BJ (cell line): ENCODE measurements at regions not wholly inside any gene's neighbourhood (a gene's known extent, or its start where the extent isn't known, plus 50 kb on each side); places are given as distances from the start of the nearest gene placed in this dataset.

Experiments
- CTCF ChIA-PET: fragments of 350-600 bp; formaldehyde crosslinking; extraction: SDS; loops from one replicate; lab custom pipeline; 2021; ENCODE audit warnings: antibody characterized with exemption, inconsistent platforms; lab: Yijun Ruan, JAX
- POLR2A ChIA-PET: fragments of 300-600 bp; sonication (Branson Sonifier 250); formaldehyde crosslinking; extraction: SDS; loops from one replicate; lab custom pipeline; 2021; ENCODE audit warnings: antibody characterized with exemption; lab: Charles Lee
- DNase-seq: peaks from one replicate; pipeline ENCODE4 v3.0.0-alpha.2; 2011; ENCODE audit warnings: low read depth
- H3K27me3 ChIP-seq: 2 replicates; pipeline ENCODE4 v1.6.0; 2011; ENCODE audit warnings: low read length; ENCODE audit not compliant: control insufficient read depth, insufficient read depth
- H3K36me3 ChIP-seq: 2 replicates; pipeline ENCODE4 v1.5.1; 2011; ENCODE audit warnings: low read length; ENCODE audit not compliant: control insufficient read depth, insufficient read depth
- H3K4me3 ChIP-seq: 2 replicates; pipeline ENCODE4 v1.5.1; 2011; ENCODE audit warnings: low read depth, mild to moderate bottlenecking, control low read depth, low read length
- CTCF ChIP-seq: IDR thresholded peaks from 2 replicates; pipeline ENCODE4 v1.5.1; 2011; ENCODE audit warnings: low read depth, mild to moderate bottlenecking, control low read depth, inconsistent platforms, low read length, moderate library complexity; ENCODE audit not compliant: insufficient read depth

- Histone ChIP-seq H3K27me3 (peaks cover 8% of the 10 kb centered on the region), H3K4me3 (no peak overlapping the region), H3K36me3 (no peaks in the 10 kb centered on the region)
- no peak for DNase-seq
- no peak for TF ChIP-seq CTCF
- CTCF ChIA-PET, result no interaction called here
- POLR2A ChIA-PET, result no interaction called here
Observed at GRCh38 chr16:48452991-48453760, 68.0 kb upstream of the SIAH1 start.

- DNase-seq, result no peak
- CTCF ChIA-PET, result no interaction called here
- POLR2A ChIA-PET, result no interaction called here
- Histone ChIP-seq H3K4me3 (no peak overlapping the region), H3K27me3 (peaks cover 8% of the 10 kb centered on the region), H3K36me3 (no peaks in the 10 kb centered on the region)
- TF ChIP-seq CTCF, result no peak
Observed at GRCh38 chr16:48451323-48451722, 66.1 kb upstream of the SIAH1 start.

- no peaks in the 10 kb centered on the region for H3K36me3 ChIP-seq
- TF ChIP-seq CTCF, result no peak
- ChIA-PET CTCF (no interaction called here), POLR2A (interaction anchor here (0.6 kb wide), 1 partner anchor 173 kb away, joined by 3 read pairs; no protein-coding TSS in a partner anchor)
- H3K27me3 ChIP-seq, result peaks cover 4% of the 10 kb centered on the region; the same call in 1 of the 2 replicates
- no peak for DNase-seq
- H3K4me3 ChIP-seq, result no peak overlapping the region
Observed at GRCh38 chr16:48450367-48450766, 65.2 kb upstream of the SIAH1 start.

GRCh38 chr16:48448841-48449481 lies 63.7 kb upstream of the SIAH1 start:
- no peak for DNase-seq
- TF ChIP-seq CTCF, result no peak
- POLR2A ChIA-PET, result no interaction called here
- H3K4me3 ChIP-seq, result no peak overlapping the region
- no peaks in the 10 kb centered on the region for H3K27me3 ChIP-seq
- CTCF ChIA-PET, result no interaction called here
- no peaks in the 10 kb centered on the region for H3K36me3 ChIP-seq

GRCh38 chr16:48447940-48448536 lies 62.8 kb upstream of the SIAH1 start:
- no peaks in the 10 kb centered on the region for H3K36me3 ChIP-seq
- CTCF ChIA-PET, result no interaction called here
- POLR2A ChIA-PET, result no interaction called here
- no peak for DNase-seq
- no peak overlapping the region for H3K4me3 ChIP-seq
- no peaks in the 10 kb centered on the region for H3K27me3 ChIP-seq
- no peak for TF ChIP-seq CTCF
